Liver (tissue), 8 donors: ENCODE measurements at regions not wholly inside any gene's neighbourhood (a gene's known extent, or its start where the extent isn't known, plus 50 kb on each side); places are given as distances from the start of the nearest gene placed in this dataset.

Experiments
- DNase-seq: peaks from one replicate; pipeline ENCODE4 v3.0.0-alpha.2; 2017; ENCODE audit warnings: low spot score
- H3K27ac ChIP-seq, 2 donors: one replicate each; pipeline ENCODE4 v1.7.0; 2013; ENCODE audit warnings: inconsistent platforms in 2 of 2, low read length in 2 of 2, control low read depth in 1 of 2, low read depth in 1 of 2, mild to moderate bottlenecking in 1 of 2
- H3K27me3 ChIP-seq, 4 donors: one replicate each; pipeline versions ENCODE4 v1.6.1 to v1.7.0; 2013; ENCODE audit warnings: low read length in 3 of 4, inconsistent platforms in 1 of 4, mild to moderate bottlenecking in 1 of 4, moderate library complexity in 1 of 4; ENCODE audit not compliant: control insufficient read depth in 4 of 4, insufficient read depth in 4 of 4
- H3K36me3 ChIP-seq, 4 donors: one replicate each; pipeline versions ENCODE4 v1.6.1 to v1.7.0; 2013; ENCODE audit warnings: low read length in 3 of 4, mild to moderate bottlenecking in 3 of 4, low read depth in 1 of 4, moderate library complexity in 1 of 4; ENCODE audit not compliant: control insufficient read depth in 4 of 4, insufficient read depth in 3 of 4
- H3K4me1 ChIP-seq, 4 donors: one replicate each; pipeline versions ENCODE4 v1.6.1 to v1.7.0; 2013; ENCODE audit warnings: low read length in 3 of 4, mild to moderate bottlenecking in 3 of 4, moderate library complexity in 1 of 4; ENCODE audit not compliant: control insufficient read depth in 4 of 4, insufficient read depth in 4 of 4
- H3K4me3 ChIP-seq, 3 donors: one replicate each; pipeline versions ENCODE4 v1.6.1 to v1.7.0; 2013; ENCODE audit warnings: low read length in 3 of 3, control low read depth in 1 of 3, low read depth in 1 of 3, mild to moderate bottlenecking in 1 of 3
- H3K9ac ChIP-seq, 2 donors: one replicate each; pipeline ENCODE4 v1.7.0; 2013; ENCODE audit warnings: low read length in 2 of 2, mild to moderate bottlenecking in 2 of 2, moderate library complexity in 2 of 2, control low read depth in 1 of 2, low read depth in 1 of 2
- H3K9me3 ChIP-seq, 4 donors: one replicate each; pipeline versions ENCODE4 v1.6.1 to v1.7.0; 2013; ENCODE audit warnings: low read length in 3 of 4; ENCODE audit not compliant: control insufficient read depth in 4 of 4
- CTCF ChIP-seq: fragments of 150-350 bp; IDR thresholded peaks from 2 replicates; pipeline ENCODE4 v1.5.1; 2017; ENCODE audit warnings: improper control_type of control experiment, low read depth, low read length; ENCODE audit not compliant: missing input control
- EGR1 ChIP-seq, 2 donors: IDR thresholded peaks; 2 replicates each; pipeline ENCODE4 v1.6.1; 2016 to 2018; ENCODE audit warnings: antibody characterized with exemption in 2 of 2, low read depth in 2 of 2
- FOXA1 ChIP-seq: IDR thresholded peaks from 2 replicates; pipeline ENCODE4 v1.6.1; 2016; ENCODE audit warnings: antibody characterized with exemption
- GABPA ChIP-seq, 2 donors: IDR thresholded peaks in 1 of 2; conservative IDR thresholded peaks in 1 of 2; 2 replicates each; pipeline ENCODE4 v1.6.1; 2016; ENCODE audit warnings: antibody characterized with exemption in 2 of 2, mild to moderate bottlenecking in 1 of 2, moderate library complexity in 1 of 2
- HNF4G ChIP-seq: IDR thresholded peaks from 2 replicates; pipeline ENCODE4 v1.6.1; 2016; ENCODE audit warnings: antibody characterized with exemption
- JUND ChIP-seq, 2 donors: IDR thresholded peaks; 2 replicates each; pipeline ENCODE4 v1.6.1; 2016; ENCODE audit warnings: antibody characterized with exemption in 2 of 2
- NR2F2 ChIP-seq: IDR thresholded peaks from 2 replicates; pipeline ENCODE4 v1.6.1; 2016; ENCODE audit warnings: antibody characterized with exemption
- RAD21 ChIP-seq, 2 donors: IDR thresholded peaks; 2 replicates each; pipeline ENCODE4 v1.6.1; 2016; ENCODE audit warnings: antibody characterized with exemption in 2 of 2, mild to moderate bottlenecking in 2 of 2
- RXRA ChIP-seq, 2 donors: IDR thresholded peaks; 2 replicates each; pipeline ENCODE4 v1.6.1; 2017 to 2018; ENCODE audit warnings: antibody characterized with exemption in 2 of 2, mild to moderate bottlenecking in 1 of 2
- SP1 ChIP-seq: IDR thresholded peaks from 2 replicates; pipeline ENCODE4 v1.6.1; 2018; ENCODE audit warnings: antibody characterized with exemption, mild to moderate bottlenecking
- TAF1 ChIP-seq: conservative IDR thresholded peaks from 2 replicates; pipeline ENCODE4 v1.6.1; 2016; ENCODE audit warnings: antibody characterized with exemption, mild to moderate bottlenecking
- WGBS: extraction: QIAGEN DNeasy Blood & Tissue Kit; methylation state at CpG from one replicate; pipeline ENCODE4 v1.1.7; 2013; 5-methylcytosine and 5-hydroxymethylcytosine counted together
- TF ChIP-seq, protein P1 (sequence below): IDR thresholded peaks from 2 replicates; pipeline ENCODE4 v1.6.1; 2016; ENCODE audit warnings: antibody characterized with exemption
- TF ChIP-seq, protein P2 (sequence below): IDR thresholded peaks from 2 replicates; pipeline ENCODE4 v1.6.1; 2016; ENCODE audit warnings: antibody characterized with exemption
- TF ChIP-seq, protein P3 (sequence below): IDR thresholded peaks from 2 replicates; pipeline ENCODE4 v1.6.1; 2016; ENCODE audit warnings: antibody characterized with exemption
- TF ChIP-seq, protein P4 (sequence below): IDR thresholded peaks from 2 replicates; pipeline ENCODE4 v1.6.1; 2016; ENCODE audit warnings: antibody characterized with exemption, mild to moderate bottlenecking
- donor health status: healthy.
- donor health status: healthy.
- donor health status: healthy.
- donor health status: healthy.
- donor health status: healthy.

GRCh38 chr7:10604128-10604527 lies 369.5 kb upstream of the PHF14 start (continued):
- TF ChIP-seq TAF1 (no peak), FOXA1 (no peak), RXRA (IDR thresholded peaks at IDR 0.05) (no peak), SP1 (no peak), CTCF (no peak)
- TF ChIP-seq, protein P1, sequence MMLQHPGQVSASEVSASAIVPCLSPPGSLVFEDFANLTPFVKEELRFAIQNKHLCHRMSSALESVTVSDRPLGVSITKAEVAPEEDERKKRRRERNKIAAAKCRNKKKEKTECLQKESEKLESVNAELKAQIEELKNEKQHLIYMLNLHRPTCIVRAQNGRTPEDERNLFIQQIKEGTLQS: no peak

DNA sequence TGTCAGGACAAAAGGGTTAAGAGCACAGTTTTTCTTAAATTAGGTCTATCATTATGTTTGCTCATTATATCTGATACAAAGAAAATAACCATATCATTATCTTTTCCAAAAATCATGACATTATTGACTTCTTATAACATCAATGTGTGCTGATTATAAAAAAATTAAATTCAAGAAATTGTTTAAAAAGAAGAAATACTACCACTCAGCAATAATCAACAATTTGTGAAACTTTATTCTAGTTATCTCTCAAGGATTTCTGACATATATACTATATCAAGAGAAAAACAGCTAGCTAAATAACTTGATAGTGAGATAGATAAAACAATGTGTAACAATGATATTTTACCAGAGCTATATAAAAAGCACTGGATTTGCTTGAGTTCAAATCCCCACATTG lies 360.7 kb upstream of the PHF14 start:
- Histone ChIP-seq H3K9me3 (no peaks in the 10 kb centered on the region), H3K4me1 (no peaks in the 10 kb centered on the region), H3K27ac (no peak overlapping the region), H3K27me3 (peaks cover 0 to 6% (median 0%) of the 10 kb centered on the region in 4 donors), H3K4me3 (no peak overlapping the region), H3K36me3 (no peaks in the 10 kb centered on the region), H3K9ac (no peak overlapping the region)
- TF ChIP-seq HNF4G: no peak
- TF ChIP-seq JUND (IDR thresholded peaks at IDR 0.05): no peak
- no peak for TF ChIP-seq NR2F2
- TF ChIP-seq CTCF: no peak
- no peak for TF ChIP-seq RAD21 (IDR thresholded peaks at IDR 0.05)
- no peak for DNase-seq

DNA sequence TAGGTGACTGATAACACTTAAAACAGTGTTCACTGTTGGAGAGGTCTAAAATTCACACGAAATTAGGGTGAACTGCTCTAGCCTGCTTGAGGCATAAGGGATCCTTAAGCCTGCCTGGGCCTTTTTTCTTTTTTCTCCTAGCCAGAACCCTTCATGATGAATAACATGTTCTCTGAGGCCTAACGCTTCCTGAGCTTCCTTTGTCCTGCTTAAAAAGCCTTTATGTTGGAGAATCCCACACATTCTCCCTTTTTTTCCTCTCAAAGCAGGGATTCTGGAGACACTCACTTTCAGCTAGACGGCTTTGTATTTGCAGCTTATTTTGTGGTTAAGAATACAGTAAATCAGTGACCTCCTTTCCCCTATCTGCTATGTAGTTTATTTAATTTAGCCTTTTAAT lies 354.7 kb upstream of the PHF14 start:
- H3K27me3 ChIP-seq: no peaks in the 10 kb centered on the region
- no peak overlapping the region for H3K4me3 ChIP-seq
- TF ChIP-seq FOXA1 (no peak), GABPA (IDR thresholded peaks at IDR 0.05 in 1 of 2, conservative IDR thresholded peaks at IDR 0.05 in 1 of 2) (no peak), SP1 (no peak), EGR1 (IDR thresholded peaks at IDR 0.05; ENCODE audit: low read depth in 2 of 2) (no peak)
- TF ChIP-seq, protein P1: no peak
- TF ChIP-seq, protein P2, sequence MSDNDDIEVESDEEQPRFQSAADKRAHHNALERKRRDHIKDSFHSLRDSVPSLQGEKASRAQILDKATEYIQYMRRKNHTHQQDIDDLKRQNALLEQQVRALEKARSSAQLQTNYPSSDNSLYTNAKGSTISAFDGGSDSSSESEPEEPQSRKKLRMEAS: no peak
- TF ChIP-seq, protein P3, sequence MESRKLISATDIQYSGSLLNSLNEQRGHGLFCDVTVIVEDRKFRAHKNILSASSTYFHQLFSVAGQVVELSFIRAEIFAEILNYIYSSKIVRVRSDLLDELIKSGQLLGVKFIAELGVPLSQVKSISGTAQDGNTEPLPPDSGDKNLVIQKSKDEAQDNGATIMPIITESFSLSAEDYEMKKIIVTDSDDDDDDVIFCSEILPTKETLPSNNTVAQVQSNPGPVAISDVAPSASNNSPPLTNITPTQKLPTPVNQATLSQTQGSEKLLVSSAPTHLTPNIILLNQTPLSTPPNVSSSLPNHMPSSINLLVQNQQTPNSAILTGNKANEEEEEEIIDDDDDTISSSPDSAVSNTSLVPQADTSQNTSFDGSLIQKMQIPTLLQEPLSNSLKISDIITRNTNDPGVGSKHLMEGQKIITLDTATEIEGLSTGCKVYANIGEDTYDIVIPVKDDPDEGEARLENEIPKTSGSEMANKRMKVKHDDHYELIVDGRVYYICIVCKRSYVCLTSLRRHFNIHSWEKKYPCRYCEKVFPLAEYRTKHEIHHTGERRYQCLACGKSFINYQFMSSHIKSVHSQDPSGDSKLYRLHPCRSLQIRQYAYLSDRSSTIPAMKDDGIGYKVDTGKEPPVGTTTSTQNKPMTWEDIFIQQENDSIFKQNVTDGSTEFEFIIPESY: no peak
- TF ChIP-seq, protein P4, sequence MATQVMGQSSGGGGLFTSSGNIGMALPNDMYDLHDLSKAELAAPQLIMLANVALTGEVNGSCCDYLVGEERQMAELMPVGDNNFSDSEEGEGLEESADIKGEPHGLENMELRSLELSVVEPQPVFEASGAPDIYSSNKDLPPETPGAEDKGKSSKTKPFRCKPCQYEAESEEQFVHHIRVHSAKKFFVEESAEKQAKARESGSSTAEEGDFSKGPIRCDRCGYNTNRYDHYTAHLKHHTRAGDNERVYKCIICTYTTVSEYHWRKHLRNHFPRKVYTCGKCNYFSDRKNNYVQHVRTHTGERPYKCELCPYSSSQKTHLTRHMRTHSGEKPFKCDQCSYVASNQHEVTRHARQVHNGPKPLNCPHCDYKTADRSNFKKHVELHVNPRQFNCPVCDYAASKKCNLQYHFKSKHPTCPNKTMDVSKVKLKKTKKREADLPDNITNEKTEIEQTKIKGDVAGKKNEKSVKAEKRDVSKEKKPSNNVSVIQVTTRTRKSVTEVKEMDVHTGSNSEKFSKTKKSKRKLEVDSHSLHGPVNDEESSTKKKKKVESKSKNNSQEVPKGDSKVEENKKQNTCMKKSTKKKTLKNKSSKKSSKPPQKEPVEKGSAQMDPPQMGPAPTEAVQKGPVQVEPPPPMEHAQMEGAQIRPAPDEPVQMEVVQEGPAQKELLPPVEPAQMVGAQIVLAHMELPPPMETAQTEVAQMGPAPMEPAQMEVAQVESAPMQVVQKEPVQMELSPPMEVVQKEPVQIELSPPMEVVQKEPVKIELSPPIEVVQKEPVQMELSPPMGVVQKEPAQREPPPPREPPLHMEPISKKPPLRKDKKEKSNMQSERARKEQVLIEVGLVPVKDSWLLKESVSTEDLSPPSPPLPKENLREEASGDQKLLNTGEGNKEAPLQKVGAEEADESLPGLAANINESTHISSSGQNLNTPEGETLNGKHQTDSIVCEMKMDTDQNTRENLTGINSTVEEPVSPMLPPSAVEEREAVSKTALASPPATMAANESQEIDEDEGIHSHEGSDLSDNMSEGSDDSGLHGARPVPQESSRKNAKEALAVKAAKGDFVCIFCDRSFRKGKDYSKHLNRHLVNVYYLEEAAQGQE: no peak
- H3K27ac ChIP-seq: no peak overlapping the region
- no peak for DNase-seq
- H3K36me3 ChIP-seq: no peaks in the 10 kb centered on the region
- H3K4me1 ChIP-seq: no peaks in the 10 kb centered on the region
- H3K9me3 ChIP-seq: no peaks in the 10 kb centered on the region
- no peak overlapping the region for H3K9ac ChIP-seq
- WGBS: 56% methylated on average over 3 of the region's 3 CpGs
